ENCODE measurements at regions not wholly inside any gene's neighbourhood (a gene's known extent, or its start where the extent isn't known, plus 50 kb on each side); places are given as distances from the start of the nearest gene placed in this dataset.

- peak; percentile 63 for TF ChIP-seq CTCF (conservative IDR thresholded peaks at IDR 0.05)
- H3K14ac ChIP-seq (ENCODE audit: insufficient read depth, low read length), result 0 out of 2 replicates have a peak overlapping the region, but pooled peaks have one; percentile 30
- H4K91ac ChIP-seq (ENCODE audit: insufficient read length, low read depth, low read length), result no peak overlapping the region
- Mint-ChIP-seq H3K4me3 (peak overlapping the region in 1 of 2 experiments; percentile 56; a peak in 1 of 5 replicates), H3K9me3 (no peaks in the 10 kb centered on the region), H3K27ac (peak overlapping the region; percentile 99), H3K36me3 (ENCODE audit: insufficient read depth in 1 of 3, low read depth in 3 of 3) (no peaks in the 10 kb centered on the region), H3K4me1 (peaks cover 35 to 38% of the 10 kb centered on the region in 2 experiments), H3K27me3 (ENCODE audit: low read depth) (no peaks in the 10 kb centered on the region; the same call in 1 of the 2 replicates)
- H3K18ac ChIP-seq (ENCODE audit: insufficient read length, low read depth, low read length), result peak overlapping the region; percentile 91
- no peaks in the 10 kb centered on the region for H3K23me2 ChIP-seq (ENCODE audit: insufficient read length, low read depth, low read length, poor library complexity, severe bottlenecking)
- H3K27me3 ChIP-seq (ENCODE audit: insufficient read depth, low read length), result no peaks in the 10 kb centered on the region
- WGBS (ENCODE audit: extremely low coverage, insufficient read length, low lambda C conversion rate), result no CpG with 5 or more reads among the region's 9 CpGs
- no peak overlapping the region for H3T11ph ChIP-seq (ENCODE audit: low read length)
- H2BK120ac ChIP-seq (ENCODE audit: low read depth, low read length, poor library complexity, severe bottlenecking), result no peak overlapping the region
- H2BK20ac ChIP-seq (ENCODE audit: low read depth, low read length, poor library complexity, severe bottlenecking), result no peak overlapping the region
- H3K56ac ChIP-seq (ENCODE audit: insufficient read length, low read depth, low read length), result no peak overlapping the region
- H3K4ac ChIP-seq (ENCODE audit: low read depth, low read length), result no peak overlapping the region
- no peak overlapping the region for H3K4me2 ChIP-seq (ENCODE audit: insufficient read depth, insufficient read length, low read length)
- H2BK15ac ChIP-seq (ENCODE audit: low read depth, low read length), result no peak overlapping the region
- H3K4me1 ChIP-seq (ENCODE audit: insufficient read depth, low read length), result peaks cover 10% of the 10 kb centered on the region; the same call in 1 of the 2 replicates
- no peak overlapping the region for H2AK5ac ChIP-seq (ENCODE audit: insufficient read length, low read length)
- no peak overlapping the region for H2BK5ac ChIP-seq (ENCODE audit: insufficient read length, low read length)
- H4K20me1 ChIP-seq (ENCODE audit: control insufficient read depth, insufficient read depth, insufficient read length), result no peaks in the 10 kb centered on the region
- H2AFZ ChIP-seq (ENCODE audit: low read length), result no peak overlapping the region
- peak overlapping the region; percentile 42 for H3K9ac ChIP-seq (ENCODE audit: extremely low read depth, insufficient read length, low read length)
- no peaks in the 10 kb centered on the region for H3K9me3 ChIP-seq (ENCODE audit: control insufficient read depth, low read depth, low read length)
- no peaks in the 10 kb centered on the region for H3K79me2 ChIP-seq (ENCODE audit: insufficient read depth, low read length)
- H3K27ac ChIP-seq (ENCODE audit: insufficient read length, low read depth, low read length), result peak overlapping the region; percentile 31
- H2BK12ac ChIP-seq (ENCODE audit: insufficient read length, low read depth, low read length), result no peak overlapping the region
- no peak overlapping the region for H4K5ac ChIP-seq (ENCODE audit: insufficient read length, low read depth, low read length)
- peak; percentile 86 for DNase-seq
- H3K23ac ChIP-seq (ENCODE audit: insufficient read length, low read depth, low read length), result no peak overlapping the region
- no peak overlapping the region for H4K8ac ChIP-seq (replicated peaks; ENCODE audit: insufficient read length, low read depth, low read length)
- no peaks in the 10 kb centered on the region for H3K79me1 ChIP-seq (ENCODE audit: insufficient read depth, low read depth, low read length, poor library complexity, severe bottlenecking)
These were observed 86.4 kb downstream of the ADRB2 start for GRCh38 chr5:148912714-148913398.
